ENCODE measurements at regions not wholly inside any gene's neighbourhood (a gene's known extent, or its start where the extent isn't known, plus 50 kb on each side); places are given as distances from the start of the nearest gene placed in this dataset.
"Not testable (repeated sequence)": the region's sequence is repeated elsewhere in the genome, so short reads cannot be mapped to it uniquely, and the experiment has no call there.

DNA sequence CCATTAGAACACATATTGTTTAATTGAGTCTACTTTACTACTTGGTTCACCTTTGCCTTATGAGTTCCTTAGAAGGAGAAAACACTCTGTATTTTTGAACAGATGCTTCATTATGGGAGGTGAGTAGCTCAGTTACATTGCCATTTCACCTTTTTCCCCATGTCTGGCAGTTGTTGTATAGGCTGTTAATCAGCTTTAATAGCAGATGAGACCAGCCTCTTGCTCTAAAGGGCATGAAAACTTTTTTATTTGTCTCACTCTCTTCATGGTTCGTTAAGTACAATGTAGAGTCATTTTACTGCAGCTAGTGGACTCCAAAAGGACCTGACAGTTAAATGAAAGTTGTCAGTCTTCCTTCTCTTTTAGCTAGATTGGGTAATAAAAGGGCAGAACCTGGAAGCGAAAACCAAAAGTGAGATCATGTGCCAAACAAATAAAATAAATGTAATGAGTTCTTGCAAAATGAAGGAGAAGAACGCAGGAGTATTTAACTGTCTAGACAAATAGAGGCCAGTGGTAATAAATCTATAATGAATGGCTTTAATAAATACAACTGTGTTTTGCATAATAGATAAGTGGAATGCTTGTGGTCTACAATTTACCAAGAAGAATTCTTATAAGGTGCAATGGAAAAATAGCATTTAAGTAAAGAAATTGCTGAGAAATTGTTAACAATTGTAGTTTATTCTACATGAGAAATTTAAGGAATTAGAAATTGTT is 180.0 kb upstream of the NEGR1 start:
- no peak for DNase-seq
- Mint-ChIP-seq H3K27ac (no peak overlapping the region), H3K4me1 (no peaks in the 10 kb centered on the region), H3K36me3 (no peaks in the 10 kb centered on the region), H3K27me3 (no peaks in the 10 kb centered on the region), H3K4me3 (no peak overlapping the region), H3K9me3 (no peaks in the 10 kb centered on the region)
- CTCF ChIA-PET, result no interaction called here

DNA sequence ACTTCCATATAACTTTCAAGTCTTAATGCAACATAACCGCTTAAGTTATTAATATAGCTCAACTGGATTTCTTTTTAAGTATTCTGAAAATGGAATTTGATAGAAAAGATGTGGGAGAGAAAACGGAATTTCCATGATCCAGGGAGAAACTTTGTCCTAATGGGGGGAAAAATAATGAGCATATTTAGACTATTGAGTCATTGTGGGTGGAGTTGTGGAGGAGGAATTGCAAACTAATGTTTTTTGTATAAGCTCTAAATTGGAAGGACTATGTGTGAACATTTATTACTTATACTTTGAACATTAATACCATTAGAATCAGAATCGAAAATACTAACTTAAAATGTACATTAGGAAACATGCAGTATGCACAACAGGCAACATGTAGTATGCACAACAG is 159.9 kb upstream of the NEGR1 start:
- CTCF ChIA-PET, result no interaction called here
- Mint-ChIP-seq H3K4me1 (no peaks in the 10 kb centered on the region), H3K9me3 (no peaks in the 10 kb centered on the region), H3K27me3 (no peaks in the 10 kb centered on the region), H3K4me3 (no peak overlapping the region), H3K27ac (no peak overlapping the region), H3K36me3 (no peaks in the 10 kb centered on the region)
- no peak for DNase-seq

DNA sequence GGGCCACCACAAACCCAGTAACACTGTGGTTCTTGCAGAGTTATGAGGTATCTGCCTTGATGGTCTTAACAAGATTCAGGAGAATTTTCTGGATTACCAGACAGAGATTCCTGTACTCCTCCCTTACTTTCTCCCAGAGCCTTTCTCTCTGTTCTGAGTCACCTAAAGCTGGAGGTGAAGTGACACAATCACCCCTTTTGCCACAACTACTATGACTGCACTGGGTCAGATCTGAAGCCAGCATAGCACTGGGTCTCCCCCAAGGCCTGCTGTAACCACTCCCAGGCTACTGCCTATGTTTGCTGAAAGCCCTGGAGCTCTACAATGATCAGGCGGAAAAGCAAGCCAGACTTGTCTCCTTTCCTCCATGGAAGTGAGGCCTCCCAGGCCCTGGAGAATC is 156.7 kb upstream of the NEGR1 start:
- no peak for DNase-seq
- no peak overlapping the region for H3K27ac Mint-ChIP-seq

DNA sequence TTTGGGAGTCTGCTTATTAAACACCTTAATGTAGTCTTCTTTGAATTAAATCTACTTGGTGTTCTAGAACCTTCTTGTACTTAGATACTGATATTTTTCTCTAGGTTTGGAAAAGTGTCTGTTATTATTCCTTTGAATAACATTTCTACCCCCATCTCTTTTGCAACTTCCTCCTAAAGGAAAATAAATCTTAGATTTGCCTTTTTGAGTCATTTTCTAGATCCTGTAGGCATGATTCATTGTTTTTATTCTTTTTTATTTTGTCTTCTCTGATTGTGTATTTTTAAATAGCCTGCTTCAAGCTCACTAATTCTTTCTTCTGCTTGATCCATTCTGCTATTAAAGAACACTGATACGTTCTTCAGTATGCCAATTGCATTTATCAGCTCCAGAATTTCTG is 155.9 kb upstream of the NEGR1 start:
- Mint-ChIP-seq H3K36me3 (no peaks in the 10 kb centered on the region), H3K27ac (no peak overlapping the region), H3K4me3 (no peak overlapping the region), H3K4me1 (no peaks in the 10 kb centered on the region), H3K27me3 (no peaks in the 10 kb centered on the region), H3K9me3 (peaks cover 1% of the 10 kb centered on the region)
- CTCF ChIA-PET, result no interaction called here
- no peak for DNase-seq

More for the DNA sequence above, 156.7 kb upstream of the NEGR1 start:
- Mint-ChIP-seq H3K4me1 (no peaks in the 10 kb centered on the region), H3K36me3 (no peaks in the 10 kb centered on the region), H3K9me3 (peaks cover 1% of the 10 kb centered on the region), H3K4me3 (no peak overlapping the region), H3K27me3 (no peaks in the 10 kb centered on the region)
- CTCF ChIA-PET, result no interaction called here

DNA sequence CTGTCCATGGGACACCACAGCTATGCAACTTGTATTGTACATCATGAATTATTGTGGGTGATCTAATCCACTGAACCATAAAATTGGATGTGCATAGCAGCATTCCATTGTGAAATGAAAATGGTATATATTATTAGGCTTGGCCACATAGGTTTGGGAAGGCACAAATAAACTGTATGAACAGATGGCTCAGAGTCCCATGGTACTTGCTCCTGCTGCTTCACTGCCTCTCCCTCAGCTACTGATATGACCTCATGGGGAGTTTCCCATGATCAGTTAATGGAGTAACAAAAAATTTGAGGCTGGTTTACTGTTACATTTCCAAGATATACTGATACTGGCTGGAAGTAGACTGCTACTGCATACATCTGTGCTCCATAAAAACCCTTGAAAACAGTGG is 152.7 kb upstream of the NEGR1 start:
- no peaks in the 10 kb centered on the region for H3K27me3 Mint-ChIP-seq
- H3K9me3 Mint-ChIP-seq, result peaks cover 1% of the 10 kb centered on the region
- no peak overlapping the region for H3K27ac Mint-ChIP-seq
- H3K36me3 Mint-ChIP-seq, result no peaks in the 10 kb centered on the region
- no peak for DNase-seq
- H3K4me1 Mint-ChIP-seq, result no peaks in the 10 kb centered on the region
- no peak overlapping the region for H3K4me3 Mint-ChIP-seq
- CTCF ChIA-PET, result no interaction called here

DNA sequence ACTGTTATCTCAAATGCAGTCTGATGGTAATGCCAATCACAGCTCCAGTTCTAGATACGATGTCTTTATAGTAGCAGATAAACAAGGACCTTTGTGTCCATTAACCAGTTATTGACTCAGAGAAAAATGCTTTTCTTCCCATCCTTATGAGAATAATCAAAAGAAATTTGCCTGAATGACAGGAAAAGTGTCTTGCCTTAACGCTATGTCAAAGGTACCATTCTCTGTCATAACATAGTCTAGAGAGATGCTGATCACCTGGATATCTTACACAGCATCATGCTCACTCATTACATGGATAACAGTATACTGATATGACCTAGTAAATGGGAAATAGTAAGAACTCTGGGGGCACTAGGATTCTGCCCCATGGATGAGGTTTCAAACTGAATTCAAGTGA is 151.7 kb upstream of the NEGR1 start:
- Mint-ChIP-seq H3K9me3 (peaks cover 1% of the 10 kb centered on the region), H3K4me3 (no peak overlapping the region), H3K36me3 (no peaks in the 10 kb centered on the region), H3K4me1 (no peaks in the 10 kb centered on the region), H3K27me3 (no peaks in the 10 kb centered on the region), H3K27ac (no peak overlapping the region)
- no peak for DNase-seq
- CTCF ChIA-PET, result no interaction called here

DNA sequence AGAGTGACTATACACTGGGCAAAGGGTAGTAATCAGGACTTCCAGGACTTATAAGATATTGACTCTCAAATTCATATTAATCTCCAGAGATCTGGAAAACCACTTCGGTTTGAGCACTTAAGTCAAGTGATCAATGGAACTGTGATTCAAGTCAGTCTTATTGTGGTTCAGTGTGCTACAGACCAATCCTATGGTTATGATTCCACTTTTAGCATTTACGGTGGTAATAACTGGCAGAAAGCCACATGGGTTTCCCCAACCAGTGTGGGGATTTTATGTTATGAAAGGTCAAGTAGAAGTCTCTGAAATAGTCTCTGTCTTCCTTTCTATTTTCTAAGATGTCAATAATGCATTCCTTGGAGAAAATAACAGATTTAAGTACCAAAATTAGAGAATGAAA is 151.3 kb upstream of the NEGR1 start:
- no peaks in the 10 kb centered on the region for H3K36me3 Mint-ChIP-seq
- H3K4me1 Mint-ChIP-seq, result no peaks in the 10 kb centered on the region
- no peak overlapping the region for H3K4me3 Mint-ChIP-seq
- H3K27me3 Mint-ChIP-seq, result no peaks in the 10 kb centered on the region
- no peak overlapping the region for H3K27ac Mint-ChIP-seq
- CTCF ChIA-PET, result no interaction called here
- H3K9me3 Mint-ChIP-seq, result peaks cover 1% of the 10 kb centered on the region
- no peak for DNase-seq

DNA sequence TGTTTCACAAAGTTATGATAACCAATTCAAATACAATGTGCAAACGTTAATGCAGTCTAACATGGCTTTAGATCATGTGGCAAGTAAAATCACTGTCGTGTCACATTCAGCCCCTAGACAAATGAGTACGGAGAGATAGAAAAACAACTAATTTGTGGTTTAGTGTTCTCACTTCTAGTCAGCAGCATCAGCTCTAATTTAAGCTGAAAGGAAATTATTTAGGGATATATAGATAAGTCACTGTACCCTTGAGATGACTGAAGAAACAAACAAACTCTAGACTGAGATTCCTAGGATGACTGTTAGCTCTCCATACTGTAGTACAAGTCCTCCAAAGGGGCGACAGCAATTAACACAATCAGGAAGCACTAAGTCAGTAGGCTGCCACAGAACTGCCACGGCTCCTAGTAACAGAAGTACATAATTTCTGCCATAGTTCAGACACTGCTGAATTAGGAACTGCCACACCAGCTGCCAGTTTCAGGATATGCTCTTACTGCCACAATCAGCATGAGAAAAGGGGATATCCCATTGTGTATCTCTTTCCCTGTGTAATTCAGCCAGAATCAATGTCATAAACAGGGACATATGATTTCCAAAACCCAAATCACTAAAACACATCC is 150.4 kb upstream of the NEGR1 start:
- no peak overlapping the region for H3K27ac Mint-ChIP-seq
- no peaks in the 10 kb centered on the region for H3K36me3 Mint-ChIP-seq
- no peaks in the 10 kb centered on the region for H3K4me1 Mint-ChIP-seq
- H3K4me3 Mint-ChIP-seq, result no peak overlapping the region
- CTCF ChIA-PET, result interaction anchor here (0.7 kb wide), 1 partner anchor 66 kb away, joined by 3 read pairs; no protein-coding TSS in a partner anchor
- peaks cover 1% of the 10 kb centered on the region for H3K9me3 Mint-ChIP-seq
- no peak for DNase-seq
- H3K27me3 Mint-ChIP-seq, result no peaks in the 10 kb centered on the region

DNA sequence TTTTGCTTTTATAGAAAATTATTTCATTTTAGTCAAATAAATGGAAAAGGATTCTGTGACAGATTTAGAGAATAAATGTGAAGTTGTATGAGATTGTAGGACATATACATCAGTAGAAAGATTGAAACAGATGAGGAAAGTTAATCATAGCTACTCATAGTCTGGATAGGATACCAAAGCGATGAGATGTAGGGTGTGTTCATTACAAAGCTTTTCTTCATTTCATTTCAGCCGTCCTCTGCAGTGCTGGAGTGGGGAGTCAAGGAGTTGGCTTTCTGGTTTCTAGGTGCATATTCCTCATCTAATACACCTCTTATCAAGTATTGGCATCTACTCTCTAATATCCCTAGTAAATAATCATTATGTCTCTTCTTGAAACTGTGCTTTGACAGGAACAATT is 149.5 kb upstream of the NEGR1 start:
- DNase-seq, result no peak
- Mint-ChIP-seq H3K4me1 (no peaks in the 10 kb centered on the region), H3K27ac (no peak overlapping the region), H3K36me3 (no peaks in the 10 kb centered on the region), H3K27me3 (no peaks in the 10 kb centered on the region), H3K9me3 (peaks cover 1% of the 10 kb centered on the region), H3K4me3 (no peak overlapping the region)
- CTCF ChIA-PET, result no interaction called here

DNA sequence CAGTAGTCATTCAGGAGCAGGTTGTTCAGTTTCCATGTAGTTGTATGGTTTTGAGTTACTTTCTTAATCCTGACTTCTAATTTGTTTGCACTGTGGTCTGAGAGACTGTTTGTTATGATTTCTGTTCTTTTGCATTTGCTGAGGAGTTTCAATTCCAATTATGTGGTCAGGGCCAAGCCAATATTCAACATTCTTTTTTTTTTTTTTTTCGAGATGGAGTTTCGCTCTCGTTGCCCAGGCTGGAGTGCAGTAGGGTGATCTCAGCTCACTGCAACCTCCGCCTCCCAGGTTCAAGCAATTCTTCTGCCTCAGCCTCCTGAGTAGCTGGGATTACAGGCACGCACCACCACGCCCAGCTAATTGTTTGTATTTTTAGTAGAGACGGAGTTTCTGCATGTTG is 145.9 kb upstream of the NEGR1 start:
- H3K27me3 Mint-ChIP-seq, DNase-seq, H3K4me3 Mint-ChIP-seq, H3K27ac Mint-ChIP-seq, CTCF ChIA-PET, H3K9me3 Mint-ChIP-seq, H3K4me1 Mint-ChIP-seq, H3K36me3 Mint-ChIP-seq: not testable (repeated sequence)

DNA sequence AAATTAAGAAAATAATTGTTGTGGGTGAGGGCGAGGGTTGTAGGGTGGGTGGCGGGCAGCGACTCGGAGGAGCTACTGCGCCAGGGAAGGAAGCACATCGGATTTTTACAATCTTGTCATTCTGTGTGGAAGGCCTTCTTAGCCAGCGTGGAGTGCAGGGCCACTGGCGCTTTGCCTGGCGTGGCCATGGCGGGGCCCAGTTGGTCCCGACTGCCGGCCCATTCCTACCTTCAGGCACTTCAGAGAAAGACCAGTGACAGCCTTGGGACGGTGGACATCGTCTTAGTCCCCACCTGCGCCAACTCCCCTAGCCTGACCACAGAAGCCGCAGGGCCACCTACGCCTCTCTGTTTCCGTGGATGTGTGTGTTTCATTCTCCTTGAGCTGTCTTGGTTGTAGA is 136.9 kb upstream of the NEGR1 start:
- no peaks in the 10 kb centered on the region for H3K36me3 Mint-ChIP-seq
- no peak overlapping the region for H3K4me3 Mint-ChIP-seq
- no peak for DNase-seq
- no peak overlapping the region for H3K27ac Mint-ChIP-seq
- H3K4me1 Mint-ChIP-seq, result no peaks in the 10 kb centered on the region
- peaks cover 2% of the 10 kb centered on the region for H3K9me3 Mint-ChIP-seq
- CTCF ChIA-PET, result no interaction called here
- no peaks in the 10 kb centered on the region for H3K27me3 Mint-ChIP-seq

DNA sequence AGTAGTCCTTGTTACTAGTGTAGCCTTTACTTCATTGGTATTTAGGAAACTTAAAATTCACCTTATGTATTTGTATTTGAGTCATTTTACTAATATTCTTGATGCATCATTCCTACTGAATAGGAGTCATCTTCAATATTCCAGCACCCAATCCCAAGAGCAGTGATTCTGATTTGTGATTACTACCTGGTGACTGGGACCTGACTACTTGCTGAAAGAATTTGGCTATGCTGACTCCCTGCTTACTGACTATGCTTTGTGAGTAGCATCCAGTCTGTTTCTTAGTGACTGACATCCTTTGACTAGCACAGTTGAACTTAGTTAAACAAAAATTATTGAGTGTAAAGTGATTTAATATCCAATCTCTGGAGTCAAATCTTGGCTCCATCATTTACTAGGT is 129.9 kb upstream of the NEGR1 start:
- Mint-ChIP-seq H3K36me3 (no peaks in the 10 kb centered on the region), H3K27me3 (no peaks in the 10 kb centered on the region), H3K4me3 (no peak overlapping the region), H3K4me1 (no peaks in the 10 kb centered on the region), H3K27ac (no peak overlapping the region), H3K9me3 (no peaks in the 10 kb centered on the region)
- CTCF ChIA-PET, result no interaction called here
- no peak for DNase-seq

DNA sequence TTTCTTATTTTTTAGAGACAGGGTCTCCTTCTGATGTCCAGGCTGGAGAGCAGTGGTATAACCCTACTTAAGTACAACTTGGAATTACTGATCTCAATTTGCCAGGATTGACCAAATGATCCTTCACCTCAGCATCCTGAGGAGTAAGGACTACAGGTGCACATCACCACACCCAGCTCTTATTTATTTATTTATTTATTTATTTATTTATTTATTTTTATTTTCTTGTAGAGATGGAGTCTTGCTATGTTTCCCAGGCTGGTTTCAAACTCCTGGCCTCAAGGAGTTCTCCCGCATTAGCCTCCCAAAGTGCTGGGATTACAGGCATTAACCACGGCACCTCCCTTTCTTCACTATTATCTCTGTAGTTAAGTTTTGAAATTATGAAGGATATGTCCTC is 117.5 kb upstream of the NEGR1 start:
- no peak for DNase-seq
- no peaks in the 10 kb centered on the region for H3K36me3 Mint-ChIP-seq
- no peaks in the 10 kb centered on the region for H3K4me1 Mint-ChIP-seq
- H3K9me3 Mint-ChIP-seq, result no peaks in the 10 kb centered on the region
- H3K27ac Mint-ChIP-seq, result no peak overlapping the region
- H3K4me3 Mint-ChIP-seq, result no peak overlapping the region
- CTCF ChIA-PET, result no interaction called here
- H3K27me3 Mint-ChIP-seq, result no peaks in the 10 kb centered on the region

DNA sequence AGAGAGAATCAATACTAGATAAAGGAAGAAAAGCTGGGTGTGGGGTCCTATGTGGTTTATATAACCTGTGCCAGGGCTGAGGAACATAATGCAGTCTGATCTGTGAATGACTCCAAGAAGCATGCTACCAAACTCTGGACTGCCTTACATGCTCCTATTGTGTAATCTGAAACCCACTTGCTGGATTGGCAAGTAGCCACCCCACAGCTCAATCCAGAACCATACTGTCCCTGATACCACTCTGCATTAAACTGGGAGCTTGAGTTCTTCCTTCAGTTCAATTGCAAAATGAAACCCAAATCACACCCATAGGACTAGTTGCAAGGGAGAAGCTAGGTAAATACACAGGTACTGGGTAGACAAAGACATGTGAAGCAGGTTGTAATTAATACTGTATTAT is 115.4 kb upstream of the NEGR1 start:
- Mint-ChIP-seq H3K27ac (no peak overlapping the region), H3K4me1 (no peaks in the 10 kb centered on the region), H3K27me3 (no peaks in the 10 kb centered on the region), H3K9me3 (no peaks in the 10 kb centered on the region), H3K4me3 (no peak overlapping the region), H3K36me3 (no peaks in the 10 kb centered on the region)
- DNase-seq, result no peak
- CTCF ChIA-PET, result no interaction called here

DNA sequence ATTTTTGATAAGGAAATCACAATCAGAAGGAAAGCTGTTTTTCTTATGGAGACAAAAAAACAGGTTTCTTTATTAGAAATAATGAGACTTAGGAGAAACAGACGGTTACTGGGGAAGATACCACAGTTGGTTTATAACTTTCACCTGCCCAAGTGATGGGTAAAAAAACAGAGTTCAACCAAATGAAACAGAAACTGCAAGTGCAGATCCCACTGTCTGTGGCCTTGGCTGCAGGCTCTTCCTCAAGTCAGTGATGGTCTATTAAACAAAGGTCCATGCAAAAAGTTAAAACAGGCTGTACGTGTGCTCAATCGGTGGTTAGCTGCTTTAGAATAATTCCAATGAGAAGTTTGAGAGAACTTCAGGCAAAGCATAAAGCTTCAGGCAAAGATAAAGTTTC is 112.1 kb upstream of the NEGR1 start:
- CTCF ChIA-PET, result no interaction called here
- Mint-ChIP-seq H3K4me3 (no peak overlapping the region), H3K4me1 (no peaks in the 10 kb centered on the region), H3K27me3 (no peaks in the 10 kb centered on the region), H3K27ac (no peak overlapping the region), H3K36me3 (no peaks in the 10 kb centered on the region), H3K9me3 (peaks cover 4% of the 10 kb centered on the region)
- no peak for DNase-seq

DNA sequence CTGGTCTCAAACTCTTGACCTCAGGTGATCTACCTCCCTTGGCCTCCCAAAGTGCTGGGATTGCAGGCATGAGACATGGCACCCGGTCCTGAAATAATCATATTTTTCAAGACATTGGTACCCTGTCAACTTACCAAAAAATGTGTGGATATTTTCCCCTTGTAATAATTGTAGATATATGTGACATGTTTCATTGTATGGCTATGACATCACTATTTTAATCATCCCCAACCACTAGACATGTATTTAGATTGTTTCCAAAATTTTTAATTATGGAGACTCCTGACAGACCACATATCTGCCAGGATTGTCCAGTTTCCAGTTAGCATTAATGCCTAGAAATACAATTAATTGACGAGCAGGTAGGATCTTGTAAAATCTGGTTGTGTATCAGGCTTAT is 96.7 kb upstream of the NEGR1 start:
- no peaks in the 10 kb centered on the region for H3K36me3 Mint-ChIP-seq
- peaks cover 1% of the 10 kb centered on the region for H3K9me3 Mint-ChIP-seq
- H3K4me3 Mint-ChIP-seq, result no peak overlapping the region
- no peak for DNase-seq
- H3K27me3 Mint-ChIP-seq, result no peaks in the 10 kb centered on the region
- CTCF ChIA-PET, result no interaction called here
- no peak overlapping the region for H3K27ac Mint-ChIP-seq
- H3K4me1 Mint-ChIP-seq, result no peaks in the 10 kb centered on the region

All from activated naive CD4-positive, alpha-beta T cell treated with anti-CD3 and anti-CD28 coated beads, Interleukin-2, amount 10 ng/mL, durations not matched to agents 7 days and 5 days (primary cell).